Ovary (tissue), 3 donors: ENCODE measurements at regions not wholly inside any gene's neighbourhood (a gene's known extent, or its start where the extent isn't known, plus 50 kb on each side); places are given as distances from the start of the nearest gene placed in this dataset.

Experiments
- CTCF ChIP-seq, 3 donors: fragments of 450-650 bp in 2 of 3; fragments of 200-600 bp in 1 of 3; IDR thresholded peaks; one replicate each; pipeline versions ENCODE4 v1.5.1 to v1.8.0; 2016 to 2022; ENCODE audit warnings: antibody characterized with exemption in 3 of 3, mild to moderate bottlenecking in 1 of 3
- EP300 ChIP-seq: sonication (generic); formaldehyde crosslinking; IDR thresholded peaks from one replicate; pipeline ENCODE4 v1.6.1; 2017; ENCODE audit warnings: antibody characterized with exemption
- donor health status: DM: no; HTN: no; CAD: no.

GRCh38 chr13:112172641-112173251 is 105.8 kb downstream of the SOX1 start:
- TF ChIP-seq CTCF (IDR thresholded peaks at IDR 0.05) (no peak), EP300 (no peak)
